ENCODE measurements at regions not wholly inside any gene's neighbourhood (a gene's known extent, or its start where the extent isn't known, plus 50 kb on each side); places are given as distances from the start of the nearest gene placed in this dataset.
"Not testable (repeated sequence)": the region's sequence is repeated elsewhere in the genome, so short reads cannot be mapped to it uniquely, and the experiment has no call there.

DNA sequence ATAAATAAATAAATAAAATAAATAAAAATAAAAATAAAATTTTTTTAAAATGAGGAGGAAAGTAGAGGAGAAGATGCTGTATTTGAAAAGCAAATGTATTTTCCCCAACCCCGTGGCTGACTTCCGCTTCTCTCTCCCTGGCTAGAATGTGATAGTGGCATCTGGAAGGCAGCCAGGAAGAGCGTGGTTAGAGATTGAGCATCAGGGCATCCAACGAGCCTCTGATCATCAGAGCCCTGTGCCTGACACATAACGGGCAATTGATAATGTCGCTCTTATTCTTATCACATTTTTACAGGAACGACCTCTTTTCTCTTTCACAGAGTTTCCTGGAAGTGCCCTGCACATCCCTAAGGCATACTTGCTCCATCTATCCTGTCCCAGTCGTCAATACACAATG is 496.9 kb upstream of the TMEM132C start:
- no peak for DNase-seq

DNA sequence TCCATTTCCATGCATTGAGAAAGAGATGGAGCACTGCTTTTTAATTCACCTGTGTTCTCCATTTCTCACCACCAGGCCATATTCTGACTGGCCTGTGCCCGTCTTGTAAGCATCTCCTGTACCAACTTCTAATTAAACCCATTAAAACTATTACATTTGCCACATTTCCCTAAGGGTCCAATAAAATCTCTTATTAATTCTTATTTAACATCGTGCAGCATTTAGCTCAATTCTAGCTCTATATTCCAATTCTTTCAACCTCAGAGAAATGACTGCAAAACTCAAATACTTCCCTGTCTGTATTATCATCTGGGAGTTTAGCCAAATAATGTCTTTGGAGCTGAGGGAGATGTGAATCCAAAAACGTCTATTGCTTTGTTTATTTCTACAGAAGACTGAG is 495.4 kb upstream of the TMEM132C start:
- DNase-seq: no peak

DNA sequence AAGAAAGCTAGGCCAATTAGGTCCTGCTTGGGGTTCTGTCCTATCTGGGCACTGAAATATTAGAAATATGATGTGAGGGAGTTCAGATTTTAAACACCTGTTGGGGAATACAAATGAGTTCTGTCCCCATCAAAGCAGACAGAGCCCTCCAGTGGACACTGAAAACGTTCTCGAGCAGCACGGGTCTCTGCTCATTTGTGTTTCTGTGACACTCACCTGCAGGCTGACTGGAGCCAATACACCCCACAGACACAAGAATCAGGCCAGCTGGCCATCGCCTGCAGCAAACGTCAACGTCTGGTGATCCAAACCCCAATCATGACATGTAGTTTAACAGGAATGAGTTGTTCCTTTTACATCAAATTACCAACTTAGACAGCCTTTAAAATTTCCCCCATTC is 493.4 kb upstream of the TMEM132C start:
- no peak for DNase-seq

DNA sequence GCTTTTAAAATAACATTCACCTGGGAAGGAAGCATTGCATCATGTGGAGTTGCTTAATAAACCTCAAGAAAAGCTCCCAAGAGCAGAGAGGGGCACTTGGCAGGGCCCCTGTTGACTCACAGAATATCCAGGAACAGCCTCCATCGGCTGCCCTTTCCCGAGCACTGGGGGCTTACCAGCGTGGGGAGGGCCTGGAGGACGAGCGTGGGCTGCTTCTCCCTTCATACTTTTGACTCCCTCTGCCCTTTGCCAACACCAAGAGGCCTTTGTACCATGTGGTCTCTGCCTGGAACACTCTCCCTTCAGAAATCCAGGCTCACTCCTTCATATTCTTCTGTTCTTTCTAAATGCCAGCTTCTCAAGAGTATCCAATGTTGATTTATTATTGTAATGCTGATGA is 492.1 kb upstream of the TMEM132C start:
- no peak for DNase-seq

DNA sequence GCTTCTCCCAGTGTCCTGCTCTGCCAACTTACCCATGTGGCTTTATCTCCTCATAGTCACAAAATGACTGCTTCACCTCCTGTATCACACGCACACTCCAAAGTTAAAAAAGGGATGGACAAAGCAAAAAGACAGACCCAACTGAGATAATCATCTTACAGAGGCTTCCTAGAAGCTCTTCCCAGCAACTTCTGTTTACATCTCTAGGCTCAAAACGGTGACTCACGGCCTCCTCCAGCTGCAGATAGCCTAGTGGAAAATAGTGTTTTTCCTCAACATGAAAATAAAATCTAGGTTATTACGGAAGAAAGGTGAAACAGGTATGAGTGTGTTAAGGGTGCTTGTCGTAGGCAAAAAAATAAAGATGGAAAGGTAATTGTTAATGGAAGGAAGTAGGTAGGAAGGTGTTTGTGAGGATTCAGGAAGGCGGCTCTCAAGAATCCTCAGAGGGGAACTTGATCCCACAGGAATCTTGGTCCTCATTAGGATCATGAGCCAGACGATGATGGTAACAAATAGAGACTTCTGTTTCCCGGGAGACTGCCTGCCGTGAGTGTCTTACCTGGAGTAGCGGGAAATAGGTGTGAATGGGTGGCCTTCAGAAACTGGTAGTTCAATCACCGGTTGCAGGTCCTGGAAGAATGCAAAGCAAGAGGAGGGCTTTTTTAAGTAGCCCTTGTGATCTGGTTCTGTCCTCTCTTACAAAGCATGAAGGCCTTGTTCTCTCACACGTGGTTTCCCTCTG is 487.5 kb upstream of the TMEM132C start:
- DNase-seq: no peak

DNA sequence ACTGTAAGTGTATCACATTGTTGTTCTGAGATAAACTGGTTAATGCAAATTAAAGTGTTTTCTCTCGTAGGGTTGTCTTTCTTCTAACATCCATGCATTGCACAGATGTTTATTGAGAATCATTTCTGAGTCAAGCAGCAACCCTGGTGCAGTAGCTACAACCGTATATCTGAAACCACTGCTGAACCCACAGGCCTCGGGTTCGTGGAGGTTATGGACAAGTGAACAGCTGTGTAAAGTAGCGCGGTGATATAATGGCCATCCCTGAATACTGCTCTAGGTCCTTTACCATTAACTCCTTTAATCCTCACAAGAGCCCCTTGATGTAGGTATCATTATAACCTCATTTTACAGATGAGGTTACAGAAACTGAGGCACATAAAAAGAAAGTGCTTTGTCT is 486.1 kb upstream of the TMEM132C start:
- DNase-seq: no peak

DNA sequence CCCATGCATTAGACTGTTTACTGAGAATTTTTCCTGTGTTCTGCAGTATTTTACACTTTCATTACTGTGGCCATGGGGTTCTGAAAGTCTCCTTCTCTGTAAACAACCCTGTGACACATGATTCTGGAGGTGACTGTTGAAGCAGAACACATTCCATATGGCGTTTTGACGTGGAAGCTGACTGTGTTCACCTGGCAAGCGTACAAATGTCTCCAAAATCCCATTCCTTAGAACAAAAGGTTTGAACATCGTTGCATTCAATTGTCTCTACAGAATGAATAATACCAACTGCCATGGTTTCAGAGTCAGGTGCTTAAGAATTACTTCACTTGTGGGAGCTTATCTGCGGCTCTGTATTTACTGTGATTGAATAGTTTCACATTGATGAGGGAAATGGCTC is 485.6 kb upstream of the TMEM132C start:
- DNase-seq: no peak

DNA sequence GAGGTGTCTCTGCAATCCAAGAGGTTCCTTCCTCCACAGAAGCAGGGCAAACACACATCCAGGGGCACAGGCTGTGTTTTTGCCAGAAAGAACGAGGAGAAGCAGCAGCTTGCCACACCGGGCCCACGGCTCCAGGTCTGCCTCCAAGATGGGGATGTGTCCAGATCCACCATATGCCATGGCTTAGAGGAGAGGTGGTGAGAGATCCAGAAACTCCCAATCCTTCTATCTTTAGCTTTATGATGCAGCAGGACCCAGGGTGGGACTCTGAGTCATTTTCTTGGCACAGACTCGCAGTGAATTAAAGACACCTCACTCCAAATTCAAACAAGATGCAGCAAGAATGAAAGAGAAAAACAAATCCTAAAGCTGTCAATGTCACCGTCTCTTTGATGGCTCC is 481.4 kb upstream of the TMEM132C start:
- DNase-seq: no peak

DNA sequence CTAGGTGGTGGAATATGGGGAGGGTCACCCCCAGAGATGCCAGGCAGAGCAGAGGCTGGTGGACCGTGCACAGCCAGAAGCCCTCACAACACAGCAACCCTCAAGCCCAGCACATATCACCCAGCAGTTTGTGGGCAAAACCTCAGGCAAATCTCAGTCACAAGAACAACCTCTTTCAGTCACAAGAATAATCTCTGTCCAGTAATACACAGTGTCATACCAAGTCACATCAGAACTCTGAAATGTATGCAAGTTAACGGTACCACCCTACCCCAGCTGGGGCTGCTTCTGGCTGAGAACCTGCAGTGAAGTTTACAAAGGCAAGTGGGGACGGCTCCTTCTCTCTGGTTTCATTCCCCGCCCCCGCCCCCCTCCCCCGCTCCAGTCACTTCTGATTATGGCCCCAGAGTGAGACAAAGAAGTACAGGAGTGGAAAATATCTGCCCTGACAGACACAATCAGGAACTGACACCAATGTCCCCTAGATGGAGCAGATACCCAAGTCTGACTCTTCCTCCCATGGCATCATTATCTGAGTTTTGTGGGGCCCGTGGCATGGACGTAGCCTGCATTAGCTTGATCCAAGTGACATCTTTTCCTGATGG is 480.9 kb upstream of the TMEM132C start:
- no peak for DNase-seq

DNA sequence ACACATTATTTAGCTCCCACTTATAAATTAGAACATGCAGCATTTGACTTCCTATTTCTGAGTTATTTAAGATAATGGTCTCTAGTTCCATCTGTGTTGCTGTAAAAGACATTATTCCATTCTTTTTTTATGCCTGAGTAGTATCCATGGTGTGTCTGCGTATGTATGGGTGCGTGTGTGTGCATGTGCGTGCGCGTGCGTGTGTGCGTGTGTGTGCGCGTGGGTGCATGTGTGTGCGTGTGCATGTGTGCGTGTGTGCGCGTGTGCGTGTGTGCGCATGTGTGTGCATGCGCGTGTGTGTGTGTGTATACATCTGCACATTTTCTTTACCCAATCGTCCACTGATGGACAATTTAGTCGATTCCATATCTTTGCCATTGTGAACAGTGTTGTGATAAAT is 479.4 kb upstream of the TMEM132C start:
- no peak for DNase-seq

DNA sequence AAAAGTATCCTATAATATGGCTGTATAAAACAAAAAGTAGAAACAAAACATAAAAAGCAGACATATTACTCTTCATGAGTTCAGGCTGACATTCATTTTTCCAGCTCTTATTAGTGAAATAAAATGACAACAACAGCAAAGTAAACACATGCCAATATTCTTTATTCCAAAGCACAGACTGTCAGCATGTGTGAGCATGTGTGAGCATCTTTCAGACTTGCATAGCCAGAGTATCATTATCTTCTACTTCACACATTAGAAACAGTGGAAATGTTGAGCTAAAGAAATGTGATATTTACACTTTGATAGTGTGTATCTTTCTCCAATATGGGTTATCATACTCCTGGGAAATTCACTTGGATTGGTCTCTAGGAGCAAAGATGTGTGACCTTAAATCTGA is 476.6 kb upstream of the TMEM132C start:
- no peak for DNase-seq

DNA sequence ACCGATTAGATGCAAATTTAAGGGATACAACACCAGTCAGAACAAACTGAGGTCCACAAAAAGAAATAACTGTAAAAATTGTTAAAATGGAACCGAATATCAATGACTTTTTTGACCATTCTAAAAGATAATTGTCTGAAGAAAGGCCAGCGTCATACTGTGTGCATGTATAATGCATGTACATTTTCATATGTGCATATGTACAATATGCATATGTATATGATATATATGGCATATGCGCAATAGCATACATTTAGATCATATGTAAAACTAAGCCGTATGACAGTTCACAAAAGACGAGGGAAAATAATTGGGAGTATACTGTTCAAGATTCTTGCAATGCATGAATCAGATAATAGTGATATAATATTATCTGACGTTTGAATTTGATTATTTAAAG is 475.8 kb upstream of the TMEM132C start:
- no peak for DNase-seq

DNA sequence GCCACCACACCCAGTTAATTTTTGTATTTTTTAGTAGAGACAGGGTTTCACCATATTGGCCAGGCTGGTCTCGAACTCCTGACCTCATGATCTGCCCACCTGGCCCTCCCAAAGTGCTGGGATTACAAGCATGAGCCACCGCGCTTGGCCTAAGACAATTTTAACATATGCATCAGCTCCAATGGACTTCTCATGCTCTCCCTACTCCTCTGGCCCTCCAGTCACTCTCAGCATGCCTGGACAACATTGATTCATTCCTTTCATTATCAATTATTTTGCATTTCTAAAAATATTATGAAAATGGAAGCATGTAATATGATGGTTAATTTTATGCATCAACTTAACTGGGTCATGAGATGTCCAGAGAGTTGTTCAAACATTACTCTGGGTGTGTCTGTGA is 469.1 kb upstream of the TMEM132C start:
- DNase-seq: no peak

DNA sequence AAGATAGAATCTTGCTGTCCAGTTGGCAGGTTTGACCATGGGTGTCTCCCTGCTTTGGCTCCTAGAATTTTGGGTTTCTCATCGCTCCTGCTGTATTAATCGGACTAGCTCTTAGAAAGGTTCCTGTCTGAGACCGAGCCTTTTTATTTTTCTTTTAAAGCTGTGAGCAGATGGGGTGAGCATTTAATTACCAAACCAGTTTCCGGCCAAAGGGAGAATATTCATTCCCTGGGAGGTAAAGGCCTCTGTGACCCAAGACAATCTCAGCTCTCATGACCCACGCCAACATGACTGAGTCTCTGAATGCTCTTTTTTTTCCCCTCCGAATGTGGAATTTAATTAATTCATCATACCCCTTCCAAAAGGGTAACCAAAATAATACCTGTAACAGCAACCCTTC is 464.7 kb upstream of the TMEM132C start:
- no peak for DNase-seq

DNA sequence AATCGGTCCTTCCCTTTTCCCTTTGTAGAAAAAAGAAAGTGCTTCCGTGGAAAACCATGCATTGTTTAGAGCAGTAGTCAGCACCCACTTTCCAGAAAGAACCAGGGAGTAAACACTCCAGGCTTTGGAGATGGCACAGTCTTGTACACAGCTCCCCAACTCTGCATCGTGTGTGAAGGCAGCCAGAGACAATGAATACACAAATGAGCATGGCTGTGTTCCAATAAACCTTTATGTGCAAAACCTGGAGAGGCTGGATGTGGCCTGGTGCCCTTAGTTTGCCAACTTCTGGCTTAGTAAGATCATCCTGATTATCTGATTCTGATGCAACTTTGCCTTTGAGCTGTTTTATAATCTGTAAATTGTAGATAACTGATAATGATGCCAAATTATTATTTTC is 463.4 kb upstream of the TMEM132C start:
- DNase-seq: no peak

DNA sequence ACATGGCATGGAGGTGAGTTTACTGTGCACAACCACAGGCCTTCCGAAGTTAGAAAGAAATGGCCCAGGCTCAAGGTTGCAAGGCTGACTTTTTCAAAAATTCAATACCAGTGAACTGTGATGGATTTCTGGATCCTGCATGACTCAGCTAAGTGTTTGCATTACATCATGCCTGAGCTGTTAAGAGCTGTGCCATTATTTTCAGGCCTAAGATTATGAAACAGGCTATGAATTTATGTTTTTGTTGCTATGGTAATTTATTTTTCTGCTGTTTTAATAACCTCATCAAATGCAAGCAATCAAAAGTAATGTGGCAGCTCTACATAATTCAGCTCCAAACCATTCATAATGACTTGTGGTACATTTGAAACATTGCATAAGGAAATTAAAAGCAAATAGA is 457.7 kb upstream of the TMEM132C start:
- DNase-seq: no peak

DNA sequence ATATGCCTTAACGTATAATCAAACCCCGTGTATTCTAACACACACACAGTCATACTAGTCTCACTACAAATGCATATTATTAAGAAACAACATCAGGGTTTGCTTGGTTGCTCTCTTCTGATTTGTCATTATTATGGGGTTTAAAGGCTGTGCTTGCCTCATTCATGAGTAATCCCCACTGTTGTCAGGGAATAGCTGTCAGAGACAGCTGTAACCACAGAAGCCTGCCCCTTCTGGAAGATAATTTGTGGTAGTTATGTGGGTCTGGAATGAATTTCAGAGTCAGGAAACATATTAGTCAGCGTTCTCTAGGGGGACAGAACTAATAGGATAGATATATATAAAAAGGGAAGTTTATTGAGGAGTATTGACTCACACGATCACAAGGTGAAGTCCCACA is 456.9 kb upstream of the TMEM132C start:
- DNase-seq: no peak

DNA sequence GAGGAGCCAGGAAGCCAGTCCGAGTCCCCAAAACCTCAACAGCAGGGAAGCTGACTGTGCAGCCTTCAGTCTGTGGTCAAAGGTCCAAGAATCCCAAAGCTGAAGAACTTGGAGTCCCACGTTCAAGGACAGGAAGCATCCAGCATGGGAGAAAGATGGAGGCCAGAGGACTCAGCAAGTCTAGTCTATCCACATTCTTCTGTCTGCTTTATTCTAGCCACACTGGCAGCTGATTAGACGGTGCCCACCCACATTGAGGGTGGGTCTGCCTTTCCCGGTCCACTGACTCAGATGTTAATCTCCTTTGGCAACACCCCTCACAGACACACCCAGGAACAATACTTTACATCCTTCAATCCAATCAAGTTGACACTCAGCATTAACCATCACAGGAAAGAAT is 456.5 kb upstream of the TMEM132C start:
- not testable (repeated sequence) for DNase-seq

DNA sequence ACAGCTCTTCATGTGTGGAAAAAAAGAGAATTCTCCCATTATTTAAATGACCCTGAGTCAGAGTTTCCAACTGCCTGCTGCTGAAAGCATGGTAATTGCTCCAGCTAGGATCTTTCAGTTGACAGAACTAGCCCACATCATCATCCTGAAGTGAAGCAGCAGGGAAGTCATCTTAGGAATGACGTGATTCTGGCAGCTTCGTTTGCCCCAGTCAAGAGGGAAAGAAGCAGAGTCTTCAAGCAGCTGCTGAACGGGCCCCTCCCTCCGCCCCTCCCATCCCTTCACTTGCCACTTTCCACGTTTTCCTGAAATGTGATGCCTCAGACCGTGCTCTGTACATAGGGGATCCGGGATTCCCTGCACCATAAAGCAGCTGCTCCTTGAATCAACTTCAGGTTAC is 455.0 kb upstream of the TMEM132C start:
- no peak for DNase-seq

DNA sequence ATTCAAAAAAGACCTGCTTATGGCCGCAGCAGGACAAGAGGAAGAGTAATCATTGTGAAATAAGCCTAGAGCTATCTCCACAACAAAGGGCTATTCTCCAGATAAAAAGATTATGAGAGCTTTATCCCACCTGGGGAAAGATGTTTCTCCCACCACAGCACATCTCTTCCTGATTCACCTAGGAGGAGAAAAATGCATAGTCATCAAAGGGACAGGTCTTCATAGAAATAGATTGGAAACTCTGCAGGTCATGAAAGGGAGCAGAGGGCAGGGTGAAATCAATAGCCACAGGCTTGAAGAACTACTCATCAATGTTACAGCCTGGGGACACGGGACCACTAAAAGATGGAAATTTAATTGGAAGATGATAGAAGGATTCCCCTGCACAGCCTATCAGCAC is 453.8 kb upstream of the TMEM132C start:
- no peak for DNase-seq

DNA sequence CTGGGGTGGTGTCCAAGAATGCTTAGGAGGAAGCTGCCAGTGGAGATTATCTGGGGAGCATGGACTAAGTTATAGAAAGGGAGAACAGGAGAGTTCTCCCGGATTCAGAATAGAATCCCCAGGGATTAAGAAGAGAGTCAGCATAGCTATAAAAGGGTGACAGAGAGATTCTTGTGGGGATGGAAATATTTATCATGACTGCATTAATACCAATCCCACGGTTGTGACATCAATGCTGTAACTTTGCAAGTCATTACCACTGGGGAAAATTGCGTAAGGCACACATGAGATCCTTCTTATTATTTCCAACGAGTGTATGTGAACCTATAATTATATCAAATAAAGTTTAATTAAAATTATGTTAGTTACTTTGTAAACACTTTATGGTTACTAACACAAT is 447.9 kb upstream of the TMEM132C start:
- DNase-seq: no peak

DNA sequence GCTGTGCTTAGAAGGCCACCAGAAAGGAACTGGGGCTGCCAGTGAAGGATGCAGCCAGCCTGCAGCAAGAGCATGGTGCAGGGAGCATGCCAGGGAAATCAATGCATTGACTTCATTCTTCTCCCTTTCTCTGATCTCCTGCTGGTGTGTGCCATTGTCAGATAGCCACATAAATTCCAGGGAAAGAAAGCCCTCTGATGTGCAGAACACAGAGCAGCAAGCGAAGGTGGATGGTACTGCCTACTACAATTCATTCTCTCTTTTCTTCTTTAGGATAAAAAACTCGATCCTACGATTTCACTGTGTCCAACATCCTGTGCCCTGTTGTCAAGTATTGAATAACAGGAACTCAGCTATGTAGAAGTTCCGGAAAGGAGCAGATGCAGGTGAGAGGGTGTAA is 446.7 kb upstream of the TMEM132C start:
- no peak for DNase-seq

DNA sequence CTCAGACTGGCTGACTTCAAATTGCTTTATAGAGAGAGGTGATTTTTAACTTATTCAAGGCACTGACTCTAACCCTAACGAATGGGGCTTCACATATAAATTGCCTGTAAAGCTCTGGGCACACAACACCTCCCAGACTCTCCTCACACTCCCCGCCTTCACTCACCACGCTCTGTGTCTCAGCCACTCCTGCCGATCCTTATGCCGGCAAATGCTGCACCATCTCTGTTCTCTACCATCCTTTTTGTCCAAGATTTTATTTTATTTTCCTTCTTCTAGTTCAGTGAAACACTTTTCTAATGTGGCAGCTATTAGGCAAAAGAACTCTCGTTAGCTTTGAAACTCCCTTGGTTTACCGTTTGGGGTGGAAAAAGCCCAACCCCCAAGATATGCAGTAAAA is 446.1 kb upstream of the TMEM132C start:
- DNase-seq: no peak

DNA sequence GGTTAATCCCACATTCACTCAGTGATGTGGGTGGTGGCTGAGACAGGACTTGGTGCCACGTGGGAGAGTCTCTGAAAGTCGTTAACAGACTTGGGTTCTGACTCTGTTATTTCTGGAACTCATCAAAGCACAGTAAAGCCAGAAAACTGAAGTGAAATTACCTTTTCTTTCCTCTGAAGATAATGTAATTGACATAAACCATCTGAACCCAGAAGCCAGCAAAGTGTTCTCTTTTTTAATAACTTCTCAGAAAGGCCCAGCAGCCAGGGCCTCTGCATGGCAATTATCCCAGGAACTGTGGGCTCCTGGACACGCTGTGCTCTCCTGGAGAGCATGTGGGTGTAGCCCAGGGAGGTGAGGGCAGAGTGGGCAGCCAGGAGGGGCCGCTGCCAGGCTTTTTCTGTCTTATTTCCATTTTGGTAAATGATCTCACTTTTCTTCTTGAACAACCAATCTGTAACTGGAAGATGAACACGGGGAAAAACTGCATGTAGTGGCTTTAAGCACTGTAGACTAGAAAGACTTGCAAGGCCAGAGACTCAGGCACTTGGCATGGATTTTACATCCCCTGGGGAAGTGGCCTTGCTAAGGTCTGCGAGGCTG is 444.1 kb upstream of the TMEM132C start:
- no peak for DNase-seq

DNA sequence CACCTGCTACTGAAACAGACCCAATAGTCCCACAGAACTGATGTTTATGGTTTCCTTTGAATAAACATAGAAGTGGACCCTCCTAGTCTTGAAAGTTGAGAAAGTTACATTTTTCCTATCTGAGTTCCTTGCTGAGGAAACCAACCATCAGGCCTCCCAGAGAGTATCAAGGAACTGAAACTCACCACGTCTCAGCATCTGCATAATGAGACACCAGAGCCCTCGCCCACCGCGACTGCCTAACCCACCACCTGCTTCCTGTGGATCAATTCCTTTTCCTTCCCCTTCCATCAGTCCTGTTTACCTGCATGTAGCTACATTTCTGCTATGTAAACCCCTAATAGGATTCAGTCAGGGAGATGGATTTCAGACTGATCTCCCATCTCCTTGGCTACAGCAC is 443.2 kb upstream of the TMEM132C start:
- no peak for DNase-seq

All from CD4-positive, alpha-beta T cell treated with Interleukin-17A for 1 hour (primary cell).